Breast epithelium (tissue), 4 donors: ENCODE measurements at regions not wholly inside any gene's neighbourhood (a gene's known extent, or its start where the extent isn't known, plus 50 kb on each side); places are given as distances from the start of the nearest gene placed in this dataset.
A peak's percentile ranks its signal among the peaks of the same experiment; 100 is the strongest.

ENCODE experiments used
- DNase-seq, 2 donors: peaks; one replicate each; pipeline ENCODE4 v3.0.0-alpha.2; 2019; ENCODE audit warnings: low spot score in 2 of 2
- H3K27ac ChIP-seq, 2 donors: fragments of 200-600 bp; sonication (generic) in 1 of 2; one replicate each; pipeline ENCODE4 v1.5.1; 2016 to 2019; ENCODE audit warnings: mild to moderate bottlenecking in 1 of 2
- H3K27me3 ChIP-seq, 2 donors: fragments of 200-600 bp; sonication (generic) in 1 of 2; one replicate each; pipeline versions ENCODE4 v1.5.1 to v1.6.0; 2017 to 2019; ENCODE audit warnings: control low read depth in 1 of 2, mild to moderate bottlenecking in 1 of 2
- H3K36me3 ChIP-seq: fragments of 200-600 bp; one replicate; pipeline ENCODE4 v1.5.1; 2019
- H3K4me1 ChIP-seq, 2 donors: fragments of 200-600 bp; sonication (generic); one replicate each; pipeline ENCODE4 v1.5.1; 2016 to 2019; ENCODE audit warnings: control low read depth in 1 of 2
- H3K4me3 ChIP-seq, 3 donors: fragments of 200-600 bp; sonication (generic); 1 replicate in 2 of 3; 2 replicates in 1 of 3; pipeline ENCODE4 v1.5.1; 2016 to 2019; ENCODE audit warnings: mild to moderate bottlenecking in 3 of 3, moderate library complexity in 2 of 3
- H3K9me3 ChIP-seq, 2 donors: fragments of 200-600 bp; sonication (generic) in 1 of 2; one replicate each; pipeline ENCODE4 v1.5.1; 2016 to 2019; ENCODE audit warnings: control low read depth in 1 of 2
- CTCF ChIP-seq, 3 donors: fragments of 450-650 bp; IDR thresholded peaks; one replicate each; pipeline ENCODE4 v1.5.1; 2016 to 2017; ENCODE audit warnings: antibody characterized with exemption in 3 of 3, mild to moderate bottlenecking in 3 of 3, moderate library complexity in 3 of 3
- POLR2A ChIP-seq: fragments of 450-650 bp; IDR thresholded peaks from one replicate; pipeline ENCODE4 v1.6.1; 2016; ENCODE audit warnings: antibody characterized with exemption, mild to moderate bottlenecking, moderate library complexity
- POLR2AphosphoS5 ChIP-seq, 3 donors: sonication (generic); formaldehyde crosslinking; IDR thresholded peaks; one replicate each; pipeline ENCODE4 v1.6.1; 2017; ENCODE audit warnings: antibody characterized with exemption in 3 of 3
- intact Hi-C: fragments of 100-400 bp; cut with DNase I; formaldehyde crosslinking; loops from one replicate; pipeline ENCODE4 v1.15.1; 2023; ENCODE audit warnings: low total_unique reads

GRCh38 chr3:13177236-13177635 lies 104.0 kb upstream of the IQSEC1 start:
- Histone ChIP-seq H3K27ac (no peak overlapping the region), H3K4me3 (no peak overlapping the region), H3K9me3 (peaks cover 12 to 20% of the 10 kb centered on the region in 2 donors), H3K27me3 (no peaks in the 10 kb centered on the region), H3K36me3 (no peaks in the 10 kb centered on the region), H3K4me1 (no peaks in the 10 kb centered on the region)
- DNase-seq: no peak
- intact Hi-C loops: no loop called here
- TF ChIP-seq POLR2AphosphoS5 (IDR thresholded peaks at IDR 0.05) (no peak), POLR2A (no peak), CTCF (IDR thresholded peaks at IDR 0.05) (no peak)

- intact Hi-C loops: no loop called here
- Histone ChIP-seq H3K9me3 (peaks cover 12 to 20% of the 10 kb centered on the region in 2 donors), H3K27ac (no peak overlapping the region), H3K27me3 (no peaks in the 10 kb centered on the region), H3K36me3 (no peaks in the 10 kb centered on the region), H3K4me3 (no peak overlapping the region), H3K4me1 (no peaks in the 10 kb centered on the region)
- DNase-seq: peak in 1 of 2 donors; percentile 43
- TF ChIP-seq CTCF (IDR thresholded peaks at IDR 0.05) (no peak), POLR2A (no peak), POLR2AphosphoS5 (IDR thresholded peaks at IDR 0.05) (no peak)
Measured at GRCh38 chr3:13176445-13176844, 103.2 kb upstream of the IQSEC1 start.

- peaks cover 10 to 18% of the 10 kb centered on the region in 2 donors for H3K9me3 ChIP-seq
- no peak overlapping the region for H3K27ac ChIP-seq
- no peaks in the 10 kb centered on the region for H3K27me3 ChIP-seq
- H3K4me3 ChIP-seq: no peak overlapping the region
- TF ChIP-seq POLR2AphosphoS5 (IDR thresholded peaks at IDR 0.05) (no peak), CTCF (IDR thresholded peaks at IDR 0.05) (no peak), POLR2A (no peak)
- H3K4me1 ChIP-seq: no peaks in the 10 kb centered on the region
- intact Hi-C loops: loop anchor here (5.0 kb wide), 1 partner anchor 367 kb away; no protein-coding TSS in a partner anchor
- DNase-seq: no peak
- H3K36me3 ChIP-seq: no peaks in the 10 kb centered on the region
Measured at GRCh38 chr3:13174803-13175135, 101.5 kb upstream of the IQSEC1 start.

- TF ChIP-seq POLR2AphosphoS5 (IDR thresholded peaks at IDR 0.05) (no peak), CTCF (IDR thresholded peaks at IDR 0.05) (no peak), POLR2A (no peak)
- intact Hi-C loops: loop anchor here (5.0 kb wide), 1 partner anchor 367 kb away; no protein-coding TSS in a partner anchor
Measured at GRCh38 chr3:13174011-13174802, 101.0 kb upstream of the IQSEC1 start.

GRCh38 chr3:13173186-13173585 lies 100.0 kb upstream of the IQSEC1 start:
- intact Hi-C loops: loop anchor here (5.0 kb wide), 1 partner anchor 366 kb away; no protein-coding TSS in a partner anchor
- no peaks in the 10 kb centered on the region for H3K27me3 ChIP-seq
- no peak for DNase-seq

More at GRCh38 chr3:13174011-13174802, 101.0 kb upstream of the IQSEC1 start:
- Histone ChIP-seq H3K4me1 (no peaks in the 10 kb centered on the region), H3K4me3 (no peak overlapping the region), H3K9me3 (peaks cover 5 to 12% of the 10 kb centered on the region in 2 donors), H3K36me3 (no peaks in the 10 kb centered on the region), H3K27me3 (no peaks in the 10 kb centered on the region), H3K27ac (no peak overlapping the region)
- DNase-seq: no peak

More at GRCh38 chr3:13173186-13173585, 100.0 kb upstream of the IQSEC1 start:
- Histone ChIP-seq H3K4me3 (no peak overlapping the region), H3K9me3 (peaks cover 2% of the 10 kb centered on the region in 2 donors), H3K4me1 (no peaks in the 10 kb centered on the region), H3K27ac (no peak overlapping the region), H3K36me3 (no peaks in the 10 kb centered on the region)
- no peak for TF ChIP-seq CTCF (IDR thresholded peaks at IDR 0.05)
- no peak for TF ChIP-seq POLR2AphosphoS5 (IDR thresholded peaks at IDR 0.05)
- no peak for TF ChIP-seq POLR2A
